H9 (cell line): ENCODE measurements at regions not wholly inside any gene's neighbourhood (a gene's known extent, or its start where the extent isn't known, plus 50 kb on each side); places are given as distances from the start of the nearest gene placed in this dataset.

Experiments used
- DNase-seq: peaks from one replicate; pipeline ENCODE4 v3.0.0-alpha.2; 2017
- H2AFZ ChIP-seq: one replicate; pipeline ENCODE4 v1.6.1; 2013; ENCODE audit warnings: mild to moderate bottlenecking, low read length, control low read depth, moderate library complexity
- H2AK5ac ChIP-seq: 2 replicates; pipeline ENCODE4 v1.6.1; 2013; ENCODE audit warnings: low read length, control low read depth, mixed read lengths; ENCODE audit not compliant: insufficient read length
- H2BK120ac ChIP-seq: one replicate; pipeline ENCODE4 v1.6.1; 2013; ENCODE audit warnings: low read depth, mild to moderate bottlenecking, low read length, control low read depth, inconsistent platforms; ENCODE audit not compliant: poor library complexity, severe bottlenecking
- H2BK12ac ChIP-seq: 2 replicates; pipeline ENCODE4 v1.6.1; 2013; ENCODE audit warnings: low read length, control low read depth, mixed read lengths, low read depth; ENCODE audit not compliant: insufficient read length
- H2BK15ac ChIP-seq: 2 replicates; pipeline ENCODE4 v1.6.1; 2013; ENCODE audit warnings: low read depth, low read length, control low read depth
- H2BK20ac ChIP-seq: one replicate; pipeline ENCODE4 v1.6.1; 2013; ENCODE audit warnings: low read depth, mild to moderate bottlenecking, low read length, control low read depth, inconsistent platforms; ENCODE audit not compliant: poor library complexity, severe bottlenecking
- H2BK5ac ChIP-seq: 2 replicates; pipeline ENCODE4 v1.6.1; 2013; ENCODE audit warnings: low read length, control low read depth, mixed read lengths; ENCODE audit not compliant: insufficient read length
- H3K14ac ChIP-seq: 2 replicates; pipeline ENCODE4 v1.6.1; 2013; ENCODE audit warnings: low read length, control low read depth; ENCODE audit not compliant: insufficient read depth
- H3K18ac ChIP-seq: 2 replicates; pipeline ENCODE4 v1.6.1; 2013; ENCODE audit warnings: low read depth, mild to moderate bottlenecking, mixed read lengths, low read length, control low read depth; ENCODE audit not compliant: insufficient read length
- H3K23ac ChIP-seq: 2 replicates; pipeline ENCODE4 v1.6.1; 2013; ENCODE audit warnings: low read length, control low read depth, mixed read lengths, low read depth; ENCODE audit not compliant: insufficient read length
- H3K23me2 ChIP-seq: 2 replicates; pipeline ENCODE4 v1.6.1; 2013; ENCODE audit warnings: low read depth, mild to moderate bottlenecking, mixed read lengths, low read length, control low read depth; ENCODE audit not compliant: insufficient read length, poor library complexity, severe bottlenecking
- H3K27ac ChIP-seq: 2 replicates; pipeline ENCODE4 v1.5.1; 2013; ENCODE audit warnings: low read length, control low read depth, mixed read lengths, low read depth; ENCODE audit not compliant: insufficient read length
- H3K27me3 ChIP-seq: 2 replicates; pipeline ENCODE4 v1.6.1; 2013; ENCODE audit warnings: low read length, control low read depth, inconsistent platforms; ENCODE audit not compliant: insufficient read depth
- H3K4ac ChIP-seq: 2 replicates; pipeline ENCODE4 v1.6.1; 2013; ENCODE audit warnings: low read depth, mild to moderate bottlenecking, control low read depth, inconsistent platforms, low read length, moderate library complexity
- H3K4me1 ChIP-seq: 2 replicates; pipeline ENCODE4 v1.6.1; 2013; ENCODE audit warnings: low read length, control low read depth, inconsistent platforms; ENCODE audit not compliant: insufficient read depth
- H3K4me2 ChIP-seq: 2 replicates; pipeline ENCODE4 v1.6.1; 2013; ENCODE audit warnings: low read length, control low read depth, mixed read lengths; ENCODE audit not compliant: insufficient read length, insufficient read depth
- H3K56ac ChIP-seq: 2 replicates; pipeline ENCODE4 v1.6.1; 2013; ENCODE audit warnings: low read depth, mild to moderate bottlenecking, mixed read lengths, low read length, control low read depth; ENCODE audit not compliant: insufficient read length
- H3K79me1 ChIP-seq: 2 replicates; pipeline ENCODE4 v1.6.1; 2013; ENCODE audit warnings: low read depth, mild to moderate bottlenecking, moderate library complexity, low read length, control low read depth, inconsistent platforms; ENCODE audit not compliant: insufficient read depth, poor library complexity, severe bottlenecking
- H3K79me2 ChIP-seq: 2 replicates; pipeline ENCODE4 v1.6.1; 2013; ENCODE audit warnings: low read length, control low read depth, inconsistent platforms; ENCODE audit not compliant: insufficient read depth
- H3K9ac ChIP-seq: 2 replicates; pipeline ENCODE4 v1.6.1; 2013; ENCODE audit warnings: low read length, control low read depth, mixed read lengths; ENCODE audit not compliant: insufficient read length; ENCODE audit errors: extremely low read depth
- H3K9me3 ChIP-seq: one replicate; pipeline ENCODE4 v1.6.1; 2013; ENCODE audit warnings: low read depth, low read length, inconsistent platforms; ENCODE audit not compliant: control insufficient read depth
- H3T11ph ChIP-seq: one replicate; pipeline ENCODE4 v1.6.1; 2013; ENCODE audit warnings: mild to moderate bottlenecking, low read length, control low read depth, inconsistent platforms
- H4K20me1 ChIP-seq: one replicate; pipeline ENCODE4 v1.6.1; 2013; ENCODE audit not compliant: control insufficient read depth, insufficient read length, insufficient read depth
- H4K5ac ChIP-seq: 2 replicates; pipeline ENCODE4 v1.6.1; 2013; ENCODE audit warnings: low read depth, mild to moderate bottlenecking, mixed read lengths, low read length, control low read depth; ENCODE audit not compliant: insufficient read length
- H4K8ac ChIP-seq: replicated peaks from 2 replicates; pipeline ENCODE4 v1.6.1; 2013; ENCODE audit warnings: low read length, control low read depth, mixed read lengths, low read depth; ENCODE audit not compliant: insufficient read length
- H4K91ac ChIP-seq: 2 replicates; pipeline ENCODE4 v1.6.1; 2013; ENCODE audit warnings: low read depth, mild to moderate bottlenecking, moderate library complexity, mixed read lengths, low read length, control low read depth; ENCODE audit not compliant: insufficient read length
- H3K27ac Mint-ChIP-seq, 3 experiments: 2 replicates in 2 of 3; 3 replicates in 1 of 3; pipeline ENCODE4 v1.8.0; 2020 to 2021; ENCODE audit warnings: mixed read lengths in 3 of 3, mild to moderate bottlenecking in 1 of 3, moderate library complexity in 1 of 3
- H3K27me3 Mint-ChIP-seq: 2 replicates; pipeline ENCODE4 v1.8.0; 2021; ENCODE audit warnings: low read depth, mild to moderate bottlenecking, moderate library complexity, mixed read lengths
- H3K36me3 Mint-ChIP-seq, 3 experiments: 2 replicates in 2 of 3; 3 replicates in 1 of 3; pipeline ENCODE4 v1.8.0; 2020 to 2021; ENCODE audit warnings: low read depth in 3 of 3, mixed read lengths in 3 of 3; ENCODE audit not compliant: insufficient read depth in 1 of 3
- H3K4me1 Mint-ChIP-seq, 2 experiments: 2 replicates each; pipeline ENCODE4 v1.8.0; 2020; ENCODE audit warnings: mixed read lengths in 2 of 2
- H3K4me3 Mint-ChIP-seq, 2 experiments: 2 replicates in 1 of 2; 3 replicates in 1 of 2; pipeline ENCODE4 v1.8.0; 2020 to 2021; ENCODE audit warnings: mild to moderate bottlenecking in 2 of 2, mixed read lengths in 2 of 2, moderate library complexity in 1 of 2
- H3K9me3 Mint-ChIP-seq, 2 experiments: 2 replicates in 1 of 2; 3 replicates in 1 of 2; pipeline ENCODE4 v1.8.0; 2020; ENCODE audit warnings: mild to moderate bottlenecking in 2 of 2, mixed read lengths in 2 of 2, moderate library complexity in 1 of 2
- WGBS: extraction: QIAGEN DNeasy Blood & Tissue Kit; methylation state at CpG from one replicate; pipeline ENCODE4 v1.1.7; 2013; ENCODE audit warnings: missing lambda C conversion rate, low lambda C conversion rate, mixed read lengths; ENCODE audit not compliant: insufficient read length; ENCODE audit errors: extremely low coverage; 5-methylcytosine and 5-hydroxymethylcytosine counted together
- TF ChIP-seq, protein P1 (sequence below): fragments of 200-600 bp; sonication (generic); conservative IDR thresholded peaks from 3 replicates; pipeline ENCODE4 v1.8.0; 2021; ENCODE audit warnings: antibody characterized with exemption, mild to moderate bottlenecking

- no peaks in the 10 kb centered on the region for H3K4me1 Mint-ChIP-seq
- no peak overlapping the region for H2BK15ac ChIP-seq
- H2AFZ ChIP-seq: no peak overlapping the region
- H3K56ac ChIP-seq: no peak overlapping the region
- no peak overlapping the region for H2BK5ac ChIP-seq
- no peak overlapping the region for H4K91ac ChIP-seq
- no peak overlapping the region for H2BK12ac ChIP-seq
- H3K4me3 Mint-ChIP-seq: no peak overlapping the region
- DNase-seq: no peak
- H3K4me2 ChIP-seq: no peak overlapping the region
- no peaks in the 10 kb centered on the region for H3K27me3 ChIP-seq
- no peaks in the 10 kb centered on the region for H3K79me1 ChIP-seq
- no peaks in the 10 kb centered on the region for H3K79me2 ChIP-seq
- no peaks in the 10 kb centered on the region for H3K27me3 Mint-ChIP-seq
- no peak overlapping the region for H3K18ac ChIP-seq
- no peak overlapping the region for H2AK5ac ChIP-seq
- H2BK20ac ChIP-seq: no peak overlapping the region
- no peaks in the 10 kb centered on the region for H3K23me2 ChIP-seq
- no peak overlapping the region for H4K5ac ChIP-seq
- H3T11ph ChIP-seq: no peak overlapping the region
- H3K27ac Mint-ChIP-seq: no peak overlapping the region
- H3K4me1 ChIP-seq: no peaks in the 10 kb centered on the region
- H3K27ac ChIP-seq: no peak overlapping the region
- no peaks in the 10 kb centered on the region for H3K9me3 ChIP-seq
- H2BK120ac ChIP-seq: no peak overlapping the region
- no peak overlapping the region for H3K14ac ChIP-seq
- no peaks in the 10 kb centered on the region for H4K20me1 ChIP-seq
- H3K36me3 Mint-ChIP-seq: 0 out of 7 replicates have a peak, but pooled peaks cover 0 to 1% (median 0%) of the 10 kb centered on the region in 3 experiments
- no peak overlapping the region for H3K9ac ChIP-seq
- H3K23ac ChIP-seq: no peak overlapping the region
- no peak overlapping the region for H4K8ac ChIP-seq
- H3K4ac ChIP-seq: no peak overlapping the region
- no CpG with 5 or more reads among the region's 5 CpGs for WGBS
- H3K9me3 Mint-ChIP-seq: peaks cover 3 to 6% of the 10 kb centered on the region in 2 experiments; a peak in 3 of 5 replicates
- TF ChIP-seq, protein P1, sequence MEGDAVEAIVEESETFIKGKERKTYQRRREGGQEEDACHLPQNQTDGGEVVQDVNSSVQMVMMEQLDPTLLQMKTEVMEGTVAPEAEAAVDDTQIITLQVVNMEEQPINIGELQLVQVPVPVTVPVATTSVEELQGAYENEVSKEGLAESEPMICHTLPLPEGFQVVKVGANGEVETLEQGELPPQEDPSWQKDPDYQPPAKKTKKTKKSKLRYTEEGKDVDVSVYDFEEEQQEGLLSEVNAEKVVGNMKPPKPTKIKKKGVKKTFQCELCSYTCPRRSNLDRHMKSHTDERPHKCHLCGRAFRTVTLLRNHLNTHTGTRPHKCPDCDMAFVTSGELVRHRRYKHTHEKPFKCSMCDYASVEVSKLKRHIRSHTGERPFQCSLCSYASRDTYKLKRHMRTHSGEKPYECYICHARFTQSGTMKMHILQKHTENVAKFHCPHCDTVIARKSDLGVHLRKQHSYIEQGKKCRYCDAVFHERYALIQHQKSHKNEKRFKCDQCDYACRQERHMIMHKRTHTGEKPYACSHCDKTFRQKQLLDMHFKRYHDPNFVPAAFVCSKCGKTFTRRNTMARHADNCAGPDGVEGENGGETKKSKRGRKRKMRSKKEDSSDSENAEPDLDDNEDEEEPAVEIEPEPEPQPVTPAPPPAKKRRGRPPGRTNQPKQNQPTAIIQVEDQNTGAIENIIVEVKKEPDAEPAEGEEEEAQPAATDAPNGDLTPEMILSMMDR: no peak
Measured at GRCh38 chr3:192980632-192981031, 63.0 kb upstream of the MB21D2 start.
